Left renal cortex interstitium (tissue), 4 donors: ENCODE measurements at regions not wholly inside any gene's neighbourhood (a gene's known extent, or its start where the extent isn't known, plus 50 kb on each side); places are given as distances from the start of the nearest gene placed in this dataset.
A peak's percentile ranks its signal among the peaks of the same experiment; 100 is the strongest.

ENCODE experiments used
- DNase-seq, 4 donors: peaks; one replicate each; pipeline ENCODE4 v3.0.0-alpha.2; 2013; ENCODE audit warnings: low read depth in 4 of 4, low spot score in 2 of 4, missing footprints in 1 of 4

DNA sequence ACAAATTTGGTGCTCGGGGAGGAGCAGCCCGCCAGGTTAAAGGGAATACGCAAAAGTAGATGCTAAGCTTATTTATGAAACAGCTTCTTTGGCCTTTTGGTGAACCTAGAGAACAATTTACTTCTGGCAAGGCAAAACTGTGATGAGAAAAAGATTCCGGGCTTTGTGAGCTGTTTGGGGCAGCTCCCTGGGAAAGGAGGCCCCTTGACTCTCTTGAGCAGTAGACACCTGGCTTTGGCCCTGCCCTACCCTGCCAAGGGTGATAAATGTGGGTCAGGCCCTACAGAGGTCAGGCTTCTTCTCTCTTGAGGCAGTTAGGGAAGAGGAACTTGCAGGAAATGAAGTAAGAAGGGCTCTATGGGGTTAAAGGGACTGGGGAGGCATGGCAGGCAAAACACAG lies 509.6 kb downstream of the MID1IP1 start:
- DNase-seq, result no peak

DNA sequence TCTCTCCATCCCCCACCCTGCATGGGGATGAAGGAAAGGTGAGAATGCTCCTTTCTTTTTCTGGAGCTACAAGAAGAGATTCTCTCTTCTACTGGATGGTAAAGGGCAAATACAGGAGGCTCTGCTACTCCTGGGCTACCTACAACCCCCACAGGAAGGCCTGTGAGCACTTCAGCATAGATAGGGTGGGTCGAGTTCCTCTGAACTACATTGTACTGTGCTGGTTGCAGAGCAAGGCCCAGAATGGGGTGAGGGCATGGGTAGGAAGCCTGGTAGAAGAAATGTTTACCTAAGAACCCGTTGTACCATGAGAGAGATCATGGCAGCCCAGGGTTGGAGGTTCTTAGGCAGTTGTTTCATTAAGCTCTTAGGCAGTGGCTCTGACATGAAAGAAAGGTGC lies 510.4 kb downstream of the MID1IP1 start:
- no peak for DNase-seq

DNA sequence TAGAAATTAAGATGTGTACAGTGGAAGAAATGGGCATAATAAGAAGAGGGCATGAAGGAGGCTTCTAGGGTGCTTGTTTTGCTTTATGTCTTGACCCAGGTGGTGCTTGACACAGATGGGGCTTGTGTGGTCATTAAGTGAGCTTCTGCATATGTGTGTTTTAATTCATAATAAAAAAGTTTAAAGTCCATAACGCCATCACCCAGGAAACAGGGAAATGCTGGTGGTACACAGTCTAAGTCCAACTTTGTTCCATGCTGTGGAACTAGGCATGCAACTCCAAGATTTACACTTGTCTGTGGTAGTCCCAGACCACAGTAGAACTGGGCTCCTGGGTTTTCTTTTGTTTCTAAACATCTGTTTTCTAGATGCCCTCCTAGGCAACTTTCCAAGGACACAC lies 511.9 kb downstream of the MID1IP1 start:
- no peak for DNase-seq

DNA sequence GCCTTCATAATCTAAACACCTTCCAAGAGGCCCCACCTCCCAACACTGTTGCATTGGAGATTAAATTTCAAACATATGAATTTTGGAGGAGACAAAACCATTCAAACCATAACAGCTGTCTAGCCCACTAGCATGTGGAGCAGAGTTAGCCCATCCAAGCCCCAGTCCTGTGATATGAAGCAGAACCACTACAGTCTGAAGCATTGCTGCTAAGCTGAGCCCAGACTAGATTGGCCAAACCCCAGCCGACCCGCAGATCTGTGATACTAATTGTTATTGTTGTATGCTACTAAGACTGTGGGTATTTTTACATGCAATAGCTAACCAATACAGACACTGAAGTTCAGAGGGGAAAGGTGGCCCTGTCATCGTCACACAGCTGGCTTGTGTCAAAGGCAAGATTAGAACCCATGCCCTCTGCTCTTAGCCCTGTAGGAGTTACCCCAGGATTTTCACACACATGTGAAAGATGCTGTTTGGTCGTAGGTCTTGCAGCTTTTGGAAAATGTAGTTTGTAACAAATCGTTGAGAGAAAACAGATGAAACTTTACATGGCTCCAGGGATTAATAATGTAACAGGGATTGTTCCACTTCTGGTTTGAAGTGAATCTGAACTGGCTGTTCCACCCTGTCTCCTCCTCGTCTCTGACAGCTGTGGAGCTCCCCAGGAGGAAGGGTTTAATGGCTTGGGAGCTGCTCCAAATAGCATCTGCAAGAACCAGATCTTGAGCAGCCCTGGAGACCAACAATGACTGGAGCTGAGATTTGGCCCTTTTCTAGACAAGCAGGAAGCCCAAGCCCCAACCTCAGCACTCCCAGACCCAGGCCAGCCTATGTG lies 517.5 kb downstream of the MID1IP1 start:
- DNase-seq, result no peak

GRCh38 chrX:39320165-39320564 lies 518.9 kb downstream of the MID1IP1 start:
- no peak for DNase-seq

DNA sequence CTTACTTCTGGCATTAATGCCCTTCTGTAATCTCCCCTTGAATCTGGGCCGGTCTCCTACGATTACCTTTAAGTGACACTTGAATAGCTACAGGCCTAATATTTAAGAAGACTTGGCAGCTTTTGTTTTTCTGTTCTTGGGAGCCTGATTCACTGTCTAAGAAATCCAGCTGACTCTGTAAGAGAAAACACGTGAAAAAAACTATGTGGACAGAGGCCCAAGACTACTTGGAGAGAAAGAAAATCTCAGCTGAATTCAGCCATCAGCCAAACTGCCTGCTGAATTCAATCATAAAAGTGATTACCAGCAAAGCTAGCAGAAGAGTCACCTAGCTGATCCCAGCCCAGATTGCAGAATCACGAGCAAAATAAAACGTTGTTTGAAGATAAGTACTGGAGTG lies 521.2 kb downstream of the MID1IP1 start:
- DNase-seq, result no peak

DNA sequence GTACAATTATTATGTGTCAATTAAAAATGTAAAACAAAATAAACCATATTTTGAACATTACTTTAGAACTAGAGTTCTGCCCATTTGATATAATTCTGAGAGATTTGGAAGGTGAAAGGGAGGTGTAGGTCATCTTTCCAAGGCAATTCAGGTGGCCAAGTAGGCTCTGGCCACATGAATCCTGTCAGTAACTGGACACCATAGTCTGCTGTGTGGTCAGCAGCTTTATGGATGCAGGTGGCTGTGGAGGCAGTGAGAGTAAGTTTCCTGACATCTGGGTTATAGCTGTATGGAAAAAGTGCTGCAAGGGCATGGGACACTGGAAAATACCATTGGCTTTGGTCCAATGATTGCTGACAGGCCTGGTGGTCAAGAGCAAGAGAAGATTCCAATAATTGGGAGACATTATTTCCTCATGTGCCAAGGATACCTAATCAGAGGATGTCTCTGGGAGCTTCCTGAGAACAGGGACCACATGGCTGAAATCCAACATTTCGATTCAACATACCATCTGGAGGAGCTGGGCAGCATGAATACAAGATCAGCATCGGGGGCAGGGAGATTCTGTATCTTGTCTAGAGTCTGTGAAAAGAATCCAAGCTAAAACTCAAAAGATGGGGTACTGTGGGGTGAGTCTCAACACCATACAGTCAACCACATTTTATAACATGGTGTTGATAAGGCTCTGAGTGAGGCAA lies 523.1 kb downstream of the MID1IP1 start:
- no peak for DNase-seq

GRCh38 chrX:39327255-39327654 lies 526.0 kb downstream of the MID1IP1 start:
- DNase-seq, result no peak

GRCh38 chrX:39327705-39328104 lies 526.4 kb downstream of the MID1IP1 start:
- no peak for DNase-seq

- DNase-seq, result no peak
These were observed 527.4 kb downstream of the MID1IP1 start for GRCh38 chrX:39328661-39329060.

GRCh38 chrX:39331082-39331704 lies 529.9 kb downstream of the MID1IP1 start:
- DNase-seq, result no peak

- DNase-seq, result no peak
These were observed 532.2 kb downstream of the MID1IP1 start for GRCh38 chrX:39333451-39333850.

DNA sequence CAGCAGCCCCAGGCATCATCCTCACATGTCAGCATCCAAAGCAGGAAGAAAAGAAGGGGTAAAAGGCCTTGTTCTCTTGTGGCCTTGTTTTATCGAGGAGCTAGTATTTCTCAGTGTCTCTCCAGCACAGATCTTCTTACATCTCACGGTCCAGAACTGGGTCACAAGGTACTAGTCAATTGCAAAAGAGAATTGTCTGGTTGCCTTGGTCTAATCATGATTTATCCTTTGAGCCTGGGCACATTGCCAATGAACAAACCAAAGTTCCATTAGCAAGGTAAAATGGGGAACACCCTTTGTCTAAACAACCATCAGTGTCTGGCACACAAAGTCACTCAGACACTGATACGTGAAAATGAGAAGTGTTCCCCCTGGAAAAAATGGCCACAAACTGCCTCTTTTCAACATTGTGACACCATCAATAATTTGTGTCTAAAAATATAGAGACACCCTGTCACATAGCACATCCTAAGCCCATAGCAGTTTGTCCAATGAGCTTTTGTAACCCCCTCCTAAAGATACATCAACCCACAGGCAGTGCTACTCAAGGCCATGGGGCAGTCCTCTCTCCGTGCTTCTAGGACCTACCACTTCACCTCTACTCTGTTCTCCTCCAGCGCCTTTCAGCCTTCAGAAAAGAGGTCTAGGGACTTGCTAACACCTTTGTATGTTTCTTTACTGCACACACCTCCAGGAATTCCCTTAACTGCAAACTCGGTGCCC lies 534.4 kb downstream of the MID1IP1 start:
- no peak for DNase-seq

- no peak for DNase-seq
These were observed 535.5 kb downstream of the MID1IP1 start for GRCh38 chrX:39336671-39337311.

DNA sequence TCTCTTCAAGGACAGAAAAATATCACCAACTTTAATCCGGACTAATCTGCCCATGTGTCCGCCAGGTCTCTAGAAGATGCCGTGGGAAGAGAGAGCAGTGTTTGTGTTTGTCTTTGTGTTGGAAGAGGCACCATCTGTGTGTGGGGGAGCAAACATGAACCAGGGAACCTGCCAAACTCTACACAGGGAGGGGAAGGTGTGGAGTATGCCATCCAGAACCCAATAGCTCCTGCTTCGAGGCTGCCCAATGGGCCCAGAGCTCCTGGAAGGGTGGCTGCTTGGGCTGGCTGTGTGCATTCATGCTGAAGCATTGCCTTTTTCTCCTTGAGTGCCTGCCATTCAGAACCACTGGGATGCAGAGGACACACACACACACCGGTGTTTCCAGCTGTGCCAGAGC lies 536.2 kb downstream of the MID1IP1 start:
- no peak for DNase-seq

- no peak for DNase-seq
These were observed 537.3 kb downstream of the MID1IP1 start for GRCh38 chrX:39338583-39338982.

- DNase-seq, result no peak
These were observed 555.0 kb downstream of the MID1IP1 start for GRCh38 chrX:39356119-39356807.

DNA sequence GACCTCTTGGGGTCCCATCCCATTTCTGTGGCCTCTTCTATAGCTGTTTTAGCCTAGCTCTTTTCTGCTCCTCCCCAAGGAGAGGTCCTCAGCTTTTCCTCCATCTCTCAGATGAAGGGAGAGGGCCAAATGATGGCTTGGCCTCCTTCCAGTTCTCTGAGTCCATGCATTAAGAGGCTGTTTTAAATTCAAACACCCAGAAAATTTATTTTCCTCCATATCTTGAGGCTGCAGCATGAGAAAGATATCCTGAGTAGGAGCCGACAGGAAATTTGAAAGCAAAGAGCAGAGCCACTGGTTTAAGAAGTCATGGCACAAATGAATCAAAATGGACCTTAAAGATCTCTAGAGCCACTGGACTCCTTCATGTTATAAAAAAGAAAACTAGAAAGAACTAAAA lies 558.8 kb downstream of the MID1IP1 start:
- DNase-seq, result peak in 1 of 4 donors; percentile 41

GRCh38 chrX:39361736-39362135 lies 560.5 kb downstream of the MID1IP1 start:
- no peak for DNase-seq

DNA sequence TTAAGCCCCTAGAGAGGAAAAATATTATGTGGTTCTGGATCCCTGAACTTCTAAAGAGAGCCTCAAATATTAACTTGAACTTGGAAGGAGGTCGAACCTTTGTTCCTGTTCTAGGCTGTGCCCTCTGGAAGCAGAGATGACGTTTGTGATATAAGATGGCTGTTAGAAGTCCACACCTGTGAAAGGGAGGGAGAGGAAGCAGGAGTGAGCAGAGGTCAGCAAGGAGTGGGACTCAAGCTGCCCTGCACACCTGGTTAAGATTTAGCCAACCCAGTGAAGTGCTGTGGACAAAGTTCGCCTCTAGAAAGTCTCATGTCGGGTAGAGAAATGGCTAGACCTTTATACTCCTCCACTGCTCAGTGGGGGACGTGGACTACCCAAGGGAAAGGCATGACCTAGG lies 566.2 kb downstream of the MID1IP1 start:
- no peak for DNase-seq
